CD4-positive, alpha-beta T cell treated with Interferon alpha-2 for 1 hour (primary cell): ENCODE measurements at regions not wholly inside any gene's neighbourhood (a gene's known extent, or its start where the extent isn't known, plus 50 kb on each side); places are given as distances from the start of the nearest gene placed in this dataset.
"Not testable (repeated sequence)": the region's sequence is repeated elsewhere in the genome, so short reads cannot be mapped to it uniquely, and the experiment has no call there.

Source experiments
- DNase-seq, 2 donors: peaks; one replicate each; pipeline ENCODE4 v3.0.0-alpha.2; 2020 to 2022

DNA sequence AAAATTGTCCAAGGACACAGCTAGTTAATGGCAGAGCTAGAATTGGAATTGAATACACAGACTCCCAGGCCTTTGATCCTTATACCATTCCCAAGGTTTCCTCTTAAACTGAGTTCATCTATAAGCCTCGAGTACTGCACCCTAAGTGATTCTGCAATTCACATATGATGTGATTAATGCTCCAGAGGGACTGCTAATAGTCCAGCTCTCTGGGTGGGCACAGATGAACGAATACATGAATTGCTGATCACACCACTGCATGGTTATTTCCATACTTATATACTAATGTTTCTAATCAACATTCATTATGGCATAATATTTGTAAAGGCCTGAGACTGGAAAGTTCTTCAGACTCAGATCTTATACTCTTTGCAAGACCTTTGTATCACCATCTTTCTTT lies 101.8 kb downstream of the NUFIP1 start:
- no peak for DNase-seq

DNA sequence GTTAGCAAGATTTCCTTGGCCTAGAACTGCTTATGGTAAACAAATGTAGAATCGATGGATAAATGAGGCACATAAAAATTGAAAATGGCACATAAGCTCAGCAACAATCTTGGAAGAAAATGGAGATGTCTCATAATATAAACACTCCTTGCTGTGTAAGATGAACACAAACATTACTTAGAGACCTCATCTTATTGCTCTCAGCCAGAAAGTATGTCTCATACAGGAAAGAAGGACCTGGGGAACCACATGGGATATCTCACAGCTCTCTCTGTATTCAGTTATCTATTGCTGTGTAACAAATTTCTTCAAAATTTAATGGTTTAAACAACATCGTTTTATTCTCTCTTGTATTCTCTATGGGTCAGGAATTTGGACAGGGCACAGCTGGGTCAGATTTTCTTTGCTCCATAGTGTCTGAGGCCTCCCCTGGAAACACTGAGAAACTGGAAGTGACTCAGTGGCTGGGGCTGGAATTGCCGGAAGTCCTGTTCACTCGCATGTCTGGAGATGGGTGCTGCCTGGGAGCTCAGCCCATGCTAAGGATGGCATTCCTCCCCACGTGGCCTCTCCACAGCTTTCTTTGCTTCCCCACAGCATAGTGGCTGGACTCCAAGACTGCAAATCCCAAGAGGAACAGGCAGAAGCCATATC lies 105.1 kb downstream of the NUFIP1 start:
- no peak for DNase-seq

DNA sequence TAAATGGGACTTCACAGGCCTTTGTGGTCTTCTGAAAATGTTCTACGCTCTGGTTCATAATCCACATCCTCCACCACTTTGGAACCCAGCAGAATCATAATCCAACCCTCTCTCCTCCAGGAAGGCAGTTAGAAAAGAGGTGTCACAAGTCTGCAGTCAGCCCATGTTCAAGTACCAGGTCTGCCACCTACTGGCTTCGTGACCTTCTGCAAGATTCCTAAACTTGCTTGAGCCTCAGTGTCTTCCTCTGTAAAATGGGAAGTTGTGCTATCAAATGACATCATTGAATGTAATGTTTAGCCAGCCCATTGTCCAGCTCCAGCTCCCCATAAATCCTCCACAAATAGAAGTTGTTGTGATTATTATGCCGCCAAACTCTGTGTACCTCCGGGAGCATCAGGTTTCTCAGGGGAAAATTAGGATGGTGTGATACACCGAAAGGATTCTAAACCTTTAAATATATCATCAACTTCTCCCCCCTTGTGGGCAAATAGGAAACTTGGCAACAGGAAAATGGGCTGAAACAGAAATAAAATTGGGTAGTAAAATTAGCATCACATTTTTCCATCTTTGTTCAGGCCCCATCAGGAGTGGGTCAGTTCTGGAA lies 109.7 kb downstream of the NUFIP1 start:
- DNase-seq, result peak in 1 of 2 donors; percentile 11

DNA sequence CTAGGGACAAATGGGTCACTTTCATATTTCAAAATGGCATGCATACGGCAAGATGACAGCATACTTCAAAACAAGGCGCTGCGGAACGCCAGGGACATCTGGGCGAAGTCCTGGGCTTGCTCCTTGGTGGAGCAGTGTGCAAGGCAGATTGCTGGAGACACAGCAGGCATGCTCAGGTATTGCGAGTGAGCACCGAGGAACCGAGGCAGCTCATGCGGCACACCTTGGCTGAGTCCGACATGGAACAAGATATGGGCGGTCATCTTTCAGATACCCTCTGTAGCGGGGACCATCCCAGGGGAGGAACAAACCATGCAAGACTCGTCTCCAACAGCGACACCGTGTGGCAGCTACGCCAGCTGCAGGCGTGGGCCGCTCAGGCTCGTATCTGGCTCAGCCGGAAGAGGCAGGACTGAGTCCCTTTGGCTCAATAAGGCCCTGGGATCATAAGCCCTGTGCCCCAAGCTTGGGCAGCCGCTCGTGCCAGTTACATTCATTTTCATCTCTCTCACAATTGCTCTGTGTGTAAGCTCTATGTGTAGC lies 112.4 kb downstream of the NUFIP1 start:
- no peak for DNase-seq

DNA sequence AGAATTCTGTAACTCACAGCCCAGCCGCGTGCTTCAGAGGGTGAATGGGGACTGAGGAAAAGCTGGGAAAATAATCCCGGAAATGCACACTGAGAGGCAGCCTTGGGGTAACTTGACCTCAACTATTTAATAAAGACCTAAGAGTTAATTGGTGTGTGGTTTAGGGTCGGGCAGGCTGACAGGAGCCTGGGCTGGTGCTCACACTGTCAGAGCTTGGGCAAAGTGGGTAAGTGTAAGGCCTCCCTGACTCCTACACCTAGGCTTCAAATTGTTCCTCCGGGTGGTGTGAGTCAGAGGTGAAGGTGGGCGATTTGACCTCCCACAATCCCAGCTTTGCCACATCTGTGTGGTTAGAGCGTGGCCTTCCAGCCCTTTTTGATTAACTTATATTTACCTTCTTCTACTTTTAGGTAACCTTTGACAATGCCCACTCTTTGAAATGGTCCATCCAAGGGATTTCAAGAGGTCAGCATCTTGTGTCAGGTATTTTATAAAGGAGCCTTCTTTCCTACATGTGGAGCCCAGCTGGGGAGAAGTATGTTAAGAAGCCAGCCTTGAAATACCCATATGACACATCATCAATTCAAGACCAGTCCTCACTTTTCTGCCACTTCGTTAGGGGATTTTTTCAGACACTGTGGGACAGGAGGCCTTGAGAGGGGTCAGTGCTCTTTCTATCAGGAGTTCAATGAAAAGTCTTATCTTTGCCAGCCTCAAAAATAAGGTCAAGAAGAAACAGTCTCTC lies 114.2 kb downstream of the NUFIP1 start:
- no peak for DNase-seq

DNA sequence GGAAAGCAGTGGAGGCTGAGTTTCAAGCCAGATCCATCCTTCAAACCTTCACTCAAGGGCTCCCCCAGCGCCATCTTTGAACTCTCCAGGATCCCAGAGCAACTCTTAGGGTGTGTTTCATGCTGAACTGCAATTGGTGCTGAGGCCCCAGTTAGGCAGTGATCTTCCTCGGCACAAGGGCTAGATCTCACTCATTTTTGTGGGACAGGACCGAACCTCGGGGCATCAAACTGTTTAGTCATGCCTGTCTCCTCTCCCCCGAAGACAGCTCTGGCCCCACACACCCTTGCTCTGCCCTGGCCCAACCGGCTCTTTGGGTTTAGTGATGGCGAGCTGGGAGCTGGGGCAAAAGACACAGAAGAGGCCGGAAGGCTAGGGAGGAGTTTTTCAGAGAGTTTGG lies 115.1 kb downstream of the NUFIP1 start:
- no peak for DNase-seq

DNA sequence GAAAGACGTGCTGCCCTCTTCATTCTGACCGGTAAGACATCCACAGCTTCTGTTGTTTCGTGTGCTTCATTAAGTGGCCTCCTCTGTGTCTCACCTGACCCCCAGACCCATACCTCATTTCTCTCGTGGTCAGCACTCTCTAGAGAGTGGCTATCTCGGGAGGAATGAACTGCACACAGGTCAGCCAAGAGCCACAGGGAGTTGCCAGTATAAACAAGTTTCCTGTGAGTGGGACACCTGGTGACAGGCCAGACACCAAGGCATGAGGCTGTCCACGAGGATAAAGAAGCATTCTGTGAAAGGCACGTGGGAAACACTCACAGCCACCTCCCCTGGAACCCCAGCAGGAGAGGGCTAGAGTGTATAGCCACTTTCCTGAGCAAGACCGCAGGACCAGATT lies 115.8 kb downstream of the NUFIP1 start:
- DNase-seq, result no peak

DNA sequence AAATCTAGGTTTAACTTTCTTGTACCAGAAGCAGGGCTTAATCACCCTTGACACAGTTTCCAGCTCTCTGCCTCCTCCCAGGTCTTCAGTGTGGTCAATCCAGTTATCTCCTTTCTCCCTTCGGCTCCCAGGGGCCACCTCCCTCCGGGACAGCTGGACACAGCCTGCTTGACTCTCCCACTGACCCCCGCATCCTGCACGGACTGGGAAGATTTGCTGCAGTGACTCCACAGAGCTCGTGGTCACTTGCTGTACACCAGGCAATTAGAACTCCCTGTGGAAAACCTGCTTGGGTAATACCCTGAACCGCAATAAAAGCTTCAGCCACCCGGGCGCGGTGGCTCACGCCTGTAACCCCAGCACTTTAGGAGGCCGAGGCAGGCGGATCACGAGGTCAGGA lies 116.5 kb downstream of the NUFIP1 start:
- DNase-seq, result no peak

DNA sequence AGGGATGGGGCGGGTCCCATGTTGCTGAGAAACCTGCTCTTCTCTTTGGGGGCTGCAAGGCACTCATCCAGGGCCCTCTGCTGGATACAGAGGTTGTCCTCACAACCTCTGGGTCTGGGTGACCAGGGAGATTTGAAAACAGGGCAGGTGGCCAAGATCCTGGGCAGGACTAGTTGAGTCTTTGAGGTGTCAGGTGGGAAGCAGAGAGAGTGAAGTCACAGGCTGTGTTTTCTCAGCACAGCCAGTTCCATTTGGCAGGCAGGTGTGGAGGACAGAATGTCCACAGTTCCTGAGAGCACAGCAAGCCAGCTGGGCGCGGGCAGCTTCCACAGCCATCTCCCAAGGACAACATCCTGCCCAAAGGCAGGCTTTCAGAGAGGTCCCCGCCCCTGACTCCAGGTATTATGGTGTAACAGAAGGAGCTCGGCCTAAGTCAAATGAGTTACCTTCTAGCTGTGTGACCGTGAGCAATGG lies 118.8 kb downstream of the NUFIP1 start:
- DNase-seq, result no peak

DNA sequence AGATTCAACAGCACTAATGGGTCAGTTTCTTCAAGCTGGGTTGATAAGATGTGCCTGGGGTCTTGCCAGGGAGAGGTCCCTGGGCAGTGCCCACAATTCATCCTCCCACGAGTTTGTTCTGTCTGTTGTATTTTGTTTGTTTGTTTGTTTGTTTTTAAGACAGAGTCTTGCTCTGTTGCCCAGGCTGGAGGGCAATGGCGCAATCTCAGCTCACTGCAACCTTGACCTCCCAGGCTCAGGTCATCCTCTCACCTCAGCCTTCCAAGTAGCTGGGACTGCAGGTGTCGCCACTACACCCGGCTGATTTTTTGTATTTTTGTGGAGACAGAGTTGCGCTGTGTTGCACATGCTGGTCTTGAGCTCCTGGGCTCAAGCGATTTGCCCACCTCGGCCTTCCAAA lies 120.1 kb downstream of the NUFIP1 start:
- no peak for DNase-seq

DNA sequence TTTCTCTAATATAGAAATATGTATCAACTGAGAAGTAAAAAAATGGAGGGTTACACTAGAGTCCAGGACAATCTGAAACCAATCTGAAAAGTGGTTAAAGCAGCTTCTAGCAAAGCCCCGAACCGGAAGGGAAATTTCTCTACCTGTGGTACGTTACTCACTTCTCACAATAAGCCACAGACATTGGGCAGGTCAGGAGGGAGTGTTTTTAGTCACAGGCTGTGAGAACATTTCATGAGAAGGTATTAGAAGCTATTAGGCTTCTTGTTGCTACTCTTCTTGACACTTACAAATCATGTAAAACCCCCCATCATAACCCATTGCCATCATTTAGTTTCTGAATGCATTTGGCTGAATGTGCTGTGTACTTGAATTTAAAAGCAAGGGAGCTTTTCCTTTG lies 120.9 kb downstream of the NUFIP1 start:
- no peak for DNase-seq

DNA sequence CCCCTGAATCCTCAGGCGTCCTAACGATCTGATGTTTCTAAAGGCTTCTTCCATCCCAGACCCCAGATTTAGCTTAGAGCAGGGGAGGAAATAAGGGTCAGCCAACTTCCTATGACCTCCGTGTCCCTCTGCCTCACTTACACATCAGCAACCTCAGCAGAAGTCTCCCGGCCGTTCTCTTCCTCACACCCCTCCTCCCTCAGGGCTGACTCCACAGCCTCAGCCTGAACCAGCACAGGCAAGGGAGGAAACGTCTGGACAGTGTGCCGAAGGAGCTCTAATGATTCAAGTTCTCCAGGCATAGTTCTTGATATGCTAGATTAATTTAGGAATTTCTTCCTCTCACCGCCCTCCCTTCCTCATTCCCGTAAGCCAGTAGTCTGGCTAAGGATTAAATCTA lies 121.4 kb downstream of the NUFIP1 start:
- DNase-seq, result no peak

DNA sequence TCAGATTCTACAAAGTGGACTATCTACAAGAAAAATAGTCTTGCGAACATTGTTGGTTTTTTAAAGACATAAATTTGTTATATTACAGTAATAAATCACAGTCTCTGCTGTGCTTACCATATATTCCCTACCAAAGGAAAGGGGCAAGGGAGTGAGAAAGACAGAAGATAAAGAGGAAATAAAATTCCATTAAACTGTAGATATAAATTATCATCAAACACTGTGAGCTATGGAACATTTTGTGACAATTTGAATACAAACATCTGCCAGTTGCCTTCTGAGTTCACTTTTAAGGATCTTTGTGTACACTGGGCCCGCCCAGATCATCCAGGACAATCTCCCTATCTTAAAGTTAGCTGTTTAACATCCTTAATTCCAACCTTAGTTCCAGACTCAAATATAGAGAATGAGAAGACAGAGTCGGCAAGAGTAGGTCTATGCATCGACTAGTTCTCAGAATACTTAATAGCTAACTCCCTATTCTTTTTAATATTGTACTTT lies 122.8 kb downstream of the NUFIP1 start:
- DNase-seq, result no peak

DNA sequence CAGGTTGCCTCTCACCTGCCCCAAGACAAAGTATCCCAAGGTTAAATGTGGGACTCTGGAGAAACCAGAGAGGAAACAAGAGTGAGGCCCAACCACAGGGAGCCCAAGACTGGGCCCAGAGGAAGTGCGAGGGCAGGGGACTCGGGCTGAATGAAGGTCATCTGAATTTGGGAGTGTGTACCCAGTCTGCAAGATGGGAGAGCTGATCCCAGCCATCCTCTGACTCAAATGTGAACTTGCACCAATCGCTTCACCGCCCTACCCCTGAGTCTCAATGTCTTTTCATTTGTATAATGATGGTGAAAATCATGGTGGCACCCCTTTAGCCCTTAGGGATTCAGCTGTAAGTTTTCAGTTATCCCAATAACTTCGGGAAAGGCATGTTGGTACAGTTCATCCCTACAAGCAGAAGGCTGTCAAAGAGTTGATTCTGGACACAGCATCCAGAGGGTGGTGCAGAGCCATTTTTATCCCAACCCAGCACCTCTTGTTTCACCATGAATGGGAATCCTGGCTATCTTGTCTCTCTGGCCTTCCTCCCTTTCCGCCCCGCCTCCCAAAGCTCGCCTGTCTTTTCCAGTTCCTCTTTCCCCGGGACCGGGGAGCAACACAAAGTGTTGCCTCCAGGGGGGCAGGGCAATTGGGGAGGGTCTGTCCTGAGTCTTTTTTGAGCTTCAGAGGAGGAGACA lies 123.4 kb downstream of the NUFIP1 start:
- no peak for DNase-seq

DNA sequence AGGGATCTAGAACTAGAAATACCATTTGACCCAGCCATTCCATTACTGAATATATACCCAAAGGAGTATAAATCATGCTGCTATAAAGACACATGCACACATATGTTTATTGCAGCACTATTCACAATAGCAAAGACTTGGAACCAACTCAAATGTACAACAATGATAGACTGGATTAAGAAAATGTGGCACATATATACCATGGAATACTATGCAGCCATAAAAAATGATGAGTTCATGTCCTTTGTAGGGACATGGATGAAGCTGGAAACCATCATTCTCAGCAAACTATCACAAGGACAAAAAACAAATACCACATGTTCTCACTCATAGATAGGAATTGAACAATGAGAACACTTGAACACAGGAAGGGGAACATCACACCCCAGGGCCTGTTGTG lies 125.6 kb downstream of the NUFIP1 start:
- DNase-seq, result not testable (repeated sequence)

DNA sequence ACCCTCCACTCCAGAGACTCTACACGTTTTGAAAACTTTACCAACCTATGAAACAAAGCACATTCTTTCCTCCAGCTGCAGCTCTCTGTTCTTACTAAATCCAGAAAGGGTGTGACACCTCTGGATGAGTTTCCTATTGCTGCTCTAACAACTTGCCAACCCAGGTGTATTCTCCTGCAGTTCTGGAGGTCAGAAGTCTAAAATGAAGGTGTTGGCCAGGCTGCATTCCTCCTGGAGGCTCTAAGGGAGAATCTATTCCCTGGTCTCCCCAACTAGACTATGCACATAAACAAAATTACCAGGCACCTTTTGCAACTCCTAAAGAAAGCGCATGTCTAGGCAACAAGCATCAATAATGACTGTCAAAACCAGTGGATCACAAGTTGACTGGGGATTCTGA lies 128.8 kb downstream of the NUFIP1 start:
- no peak for DNase-seq

DNA sequence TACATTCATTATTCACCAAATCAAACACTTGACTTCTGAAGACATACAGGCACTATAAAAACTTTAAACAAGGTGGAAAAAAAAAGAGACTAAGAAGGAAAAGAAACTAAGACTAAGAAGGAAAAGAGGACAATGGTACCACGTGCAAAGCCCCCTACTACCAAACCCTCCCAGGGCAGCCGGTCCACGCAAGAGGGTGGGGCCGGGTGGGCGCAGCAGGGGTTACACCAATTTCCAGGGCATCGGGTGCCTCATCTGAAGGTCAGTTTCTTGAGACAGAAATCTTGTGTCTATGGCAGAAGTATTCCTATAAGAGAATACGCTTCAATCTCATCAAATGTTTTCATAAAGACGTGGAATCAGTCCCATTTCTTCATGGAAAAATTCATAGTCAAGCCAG lies 131.5 kb downstream of the NUFIP1 start:
- DNase-seq, result no peak

DNA sequence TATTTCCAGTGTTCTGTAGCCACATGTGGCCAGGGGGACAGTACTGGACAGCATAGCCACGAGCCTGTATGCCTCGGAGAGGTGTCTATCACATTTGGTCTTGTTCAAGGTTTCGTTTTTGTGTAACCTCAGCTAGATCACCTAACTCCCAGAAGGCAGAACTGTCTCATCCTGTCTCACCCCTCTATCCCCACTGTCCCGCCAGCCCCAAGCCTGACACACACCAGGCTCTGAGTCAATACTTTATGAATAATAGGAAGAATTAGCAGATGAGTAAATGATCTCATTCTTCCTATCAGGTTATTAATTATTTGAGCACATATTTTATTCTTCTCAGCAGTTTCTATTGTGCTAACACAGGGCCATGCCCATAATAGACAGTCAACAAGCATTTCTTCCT lies 132.2 kb downstream of the NUFIP1 start:
- DNase-seq, result no peak

DNA sequence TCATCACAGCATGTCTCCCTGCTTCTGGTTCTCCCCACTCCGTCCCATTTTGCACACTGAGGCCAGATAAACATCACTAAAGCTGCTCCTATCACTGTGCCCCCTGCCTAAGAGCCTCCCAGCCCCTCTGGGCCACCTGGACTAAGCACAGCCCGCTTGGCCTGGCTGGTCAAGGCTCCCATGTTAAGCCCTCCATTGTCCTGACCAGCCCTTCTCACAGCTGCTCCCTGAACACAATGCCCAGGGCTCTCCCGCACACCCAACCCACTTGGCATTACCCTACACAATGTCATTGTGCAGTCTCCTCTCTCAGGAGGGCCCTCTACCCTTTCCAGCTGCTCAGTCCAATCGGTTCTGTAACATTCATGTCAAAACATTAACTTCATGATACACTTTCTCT lies 133.4 kb downstream of the NUFIP1 start:
- DNase-seq, result no peak

DNA sequence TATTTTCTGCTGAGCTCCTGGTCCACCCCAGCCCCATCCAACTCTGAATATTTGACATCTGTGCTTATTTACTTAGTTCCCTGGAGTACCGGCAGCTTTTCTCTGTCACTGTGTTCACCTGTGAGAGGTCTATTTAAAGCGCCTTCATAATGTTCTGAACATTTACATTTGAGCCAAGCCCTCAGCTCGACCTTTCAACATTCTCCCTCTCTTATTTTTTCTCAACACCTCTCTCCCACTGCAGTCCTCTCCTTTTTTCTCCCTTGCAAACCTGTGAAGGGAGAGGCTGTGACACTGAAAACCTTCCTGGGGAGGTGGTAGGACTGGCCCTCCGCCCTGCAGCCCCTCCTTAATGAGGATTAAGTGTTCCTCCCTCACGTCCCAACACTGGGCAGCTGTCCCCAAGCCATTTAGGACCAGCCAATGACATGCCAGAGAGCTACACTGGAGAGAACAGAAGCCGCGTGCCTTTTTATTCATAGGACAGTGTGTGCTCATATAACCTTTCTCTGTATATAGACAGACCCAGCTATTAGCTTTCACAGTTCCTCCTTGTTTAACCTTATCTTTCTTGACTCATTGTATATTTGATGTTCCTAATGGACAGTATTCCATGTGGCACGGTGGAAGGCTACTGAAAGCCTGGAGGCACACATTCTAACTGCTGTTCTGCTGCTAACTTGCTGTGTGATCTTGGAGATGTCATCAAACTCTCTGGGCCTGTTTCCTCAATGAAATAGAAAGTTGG lies 134.8 kb downstream of the NUFIP1 start:
- DNase-seq, result no peak

DNA sequence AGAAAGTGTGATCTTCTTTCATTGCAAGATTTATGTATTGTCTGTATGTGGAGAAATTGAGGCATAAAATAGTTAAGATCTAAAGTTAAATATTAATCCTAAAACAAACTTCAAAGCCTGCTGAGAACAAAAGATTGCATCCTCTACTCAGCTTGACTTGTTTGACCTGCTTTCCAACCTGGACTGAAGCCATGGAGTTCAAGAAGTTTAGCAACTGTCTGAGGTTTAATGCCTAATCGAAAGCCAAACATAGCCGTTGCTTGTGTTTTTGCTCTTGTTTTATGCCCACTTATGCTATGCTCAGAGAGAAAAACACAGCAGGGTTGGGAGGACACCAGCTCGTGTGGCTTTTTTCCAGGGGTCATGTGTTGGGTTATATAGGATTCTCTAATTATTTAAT lies 135.6 kb downstream of the NUFIP1 start:
- no peak for DNase-seq

DNA sequence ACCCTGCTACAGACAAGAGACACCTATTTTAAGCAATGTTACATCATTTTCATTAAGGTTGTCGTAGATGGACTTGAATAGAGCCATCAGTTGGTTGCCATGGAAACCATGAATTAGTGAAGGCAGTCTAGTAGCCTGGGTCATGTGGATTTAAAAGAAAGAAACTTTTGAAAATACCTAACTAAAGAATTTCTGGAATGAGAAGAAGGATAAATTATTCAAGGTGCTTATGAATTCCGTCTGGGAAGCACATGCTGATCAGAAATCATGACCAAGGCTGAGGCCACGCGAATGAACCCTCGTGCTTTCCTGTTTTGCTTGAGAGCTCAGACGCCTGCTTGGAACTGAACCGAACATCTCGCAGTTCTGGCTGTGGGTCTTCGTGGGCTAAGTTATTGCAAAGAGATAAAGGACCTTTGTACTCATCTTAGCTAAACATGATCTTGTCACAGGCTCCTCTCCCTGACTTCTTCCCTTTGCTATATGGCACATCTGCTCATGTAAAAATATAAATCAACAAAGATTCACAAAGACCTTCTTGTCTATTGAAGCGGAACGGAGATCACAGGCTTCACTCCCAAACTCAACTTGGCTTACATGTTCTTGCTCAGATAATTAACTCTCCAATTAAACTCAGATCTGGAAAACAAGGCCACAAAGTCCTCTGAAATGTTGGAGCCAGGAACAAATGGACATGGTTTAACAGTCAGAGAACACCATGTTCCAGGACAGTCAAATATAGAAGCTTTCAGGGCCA lies 140.2 kb downstream of the NUFIP1 start:
- no peak for DNase-seq
